ENCODE measurements at regions not wholly inside any gene's neighbourhood (a gene's known extent, or its start where the extent isn't known, plus 50 kb on each side); places are given as distances from the start of the nearest gene placed in this dataset.

- no peak for TF ChIP-seq CTCF (IDR thresholded peaks at IDR 0.05 in 4 of 5, conservative IDR thresholded peaks at IDR 0.05 in 1 of 5)
- TF ChIP-seq POLR2A (IDR thresholded peaks at IDR 0.05) = no peak
These were observed 102.6 kb downstream of the SNX19 start for GRCh38 chr11:130813638-130814037.

All from gastrocnemius medialis (tissue), 4 donors.